BE2C (cell line): ENCODE measurements at regions not wholly inside any gene's neighbourhood (a gene's known extent, or its start where the extent isn't known, plus 50 kb on each side); places are given as distances from the start of the nearest gene placed in this dataset.

Experiments used
- DNase-seq: peaks from one replicate; pipeline ENCODE4 v3.0.0-alpha.2; 2020
- H3K27me3 ChIP-seq: fragments of 250-450 bp; sonication (Bioruptor Pico); 2 replicates; pipeline ENCODE4 v1.5.1; 2020; ENCODE audit warnings: mild to moderate bottlenecking
- H3K36me3 ChIP-seq: fragments of 250-450 bp; sonication (Bioruptor Pico); 2 replicates; pipeline ENCODE4 v1.5.1; 2020; ENCODE audit warnings: mild to moderate bottlenecking
- H3K4me1 ChIP-seq: fragments of 250-450 bp; sonication (Bioruptor Pico); 2 replicates; pipeline ENCODE4 v1.5.1; 2020
- H3K4me3 ChIP-seq: 2 replicates; pipeline ENCODE4 v1.5.1; 2011; ENCODE audit warnings: low read depth, low read length
- H3K9me3 ChIP-seq: fragments of 250-450 bp; sonication (Bioruptor Pico); 2 replicates; pipeline ENCODE4 v1.5.1; 2020
- CTCF ChIP-seq: IDR thresholded peaks from 2 replicates; pipeline ENCODE4 v1.5.1; 2012; ENCODE audit warnings: mild to moderate bottlenecking, low read depth, low read length

- no peak for TF ChIP-seq CTCF
- no peak overlapping the region for H3K4me3 ChIP-seq
- no peaks in the 10 kb centered on the region for H3K36me3 ChIP-seq
- H3K9me3 ChIP-seq, result no peaks in the 10 kb centered on the region
- no peaks in the 10 kb centered on the region for H3K27me3 ChIP-seq
- peaks cover 9% of the 10 kb centered on the region for H3K4me1 ChIP-seq
- peak; percentile 34 for DNase-seq
Observed at GRCh38 chr2:201974171-201975100, 59.2 kb upstream of the FZD7 start.

GRCh38 chr2:201975434-201975833, 58.2 kb upstream of the FZD7 start:
- Histone ChIP-seq H3K36me3 (no peaks in the 10 kb centered on the region), H3K4me1 (peaks cover 9% of the 10 kb centered on the region), H3K9me3 (no peaks in the 10 kb centered on the region), H3K27me3 (no peaks in the 10 kb centered on the region), H3K4me3 (no peak overlapping the region)
- TF ChIP-seq CTCF, result no peak
- DNase-seq, result no peak

GRCh38 chr2:201975964-201976612, 57.6 kb upstream of the FZD7 start:
- no peak for TF ChIP-seq CTCF
- no peak for DNase-seq
- H3K27me3 ChIP-seq, result no peaks in the 10 kb centered on the region
- peaks cover 9% of the 10 kb centered on the region for H3K4me1 ChIP-seq
- H3K9me3 ChIP-seq, result no peaks in the 10 kb centered on the region
- H3K4me3 ChIP-seq, result no peak overlapping the region
- no peaks in the 10 kb centered on the region for H3K36me3 ChIP-seq

GRCh38 chr2:201977651-201978050, 56.0 kb upstream of the FZD7 start:
- no peak for TF ChIP-seq CTCF
- Histone ChIP-seq H3K36me3 (no peaks in the 10 kb centered on the region), H3K4me1 (peaks cover 9% of the 10 kb centered on the region), H3K9me3 (no peaks in the 10 kb centered on the region), H3K27me3 (no peaks in the 10 kb centered on the region), H3K4me3 (no peak overlapping the region)
- DNase-seq, result no peak

- DNase-seq, result no peak
- no peaks in the 10 kb centered on the region for H3K9me3 ChIP-seq
- no peaks in the 10 kb centered on the region for H3K36me3 ChIP-seq
- H3K4me1 ChIP-seq, result peaks cover 9% of the 10 kb centered on the region
- H3K27me3 ChIP-seq, result no peaks in the 10 kb centered on the region
- H3K4me3 ChIP-seq, result no peak overlapping the region
- TF ChIP-seq CTCF, result no peak
Observed at GRCh38 chr2:201978333-201978732, 55.3 kb upstream of the FZD7 start.

GRCh38 chr2:201978986-201979385, 54.7 kb upstream of the FZD7 start:
- Histone ChIP-seq H3K36me3 (no peaks in the 10 kb centered on the region), H3K4me1 (peaks cover 9% of the 10 kb centered on the region), H3K27me3 (no peaks in the 10 kb centered on the region), H3K4me3 (no peak overlapping the region), H3K9me3 (no peaks in the 10 kb centered on the region)
- no peak for DNase-seq
- TF ChIP-seq CTCF, result no peak
